MM.1S (cell line): ENCODE measurements at regions not wholly inside any gene's neighbourhood (a gene's known extent, or its start where the extent isn't known, plus 50 kb on each side); places are given as distances from the start of the nearest gene placed in this dataset.

Experiments
- CTCF ChIP-seq: fragments of 300-600 bp; sonication (generic); IDR thresholded peaks from 2 replicates; pipeline ENCODE4 v1.5.1; 2016; ENCODE audit warnings: antibody characterized with exemption, low read length, mixed read lengths
- EZH2 ChIP-seq: fragments of 300-600 bp; sonication (generic); optimal IDR thresholded peaks from 2 replicates; pipeline ENCODE3; 2017; ENCODE audit warnings: low read depth, mild to moderate bottlenecking, antibody characterized with exemption, low read length, mixed read lengths

- TF ChIP-seq CTCF (no peak), EZH2 (no peak)
These were observed 610.2 kb downstream of the SLITRK1 start for GRCh38 chr13:83272076-83272475.
